NB4 (cell line): ENCODE measurements at regions not wholly inside any gene's neighbourhood (a gene's known extent, or its start where the extent isn't known, plus 50 kb on each side); places are given as distances from the start of the nearest gene placed in this dataset.
A peak's percentile ranks its signal among the peaks of the same experiment; 100 is the strongest.

Source experiments
- DNase-seq: peaks from one replicate; pipeline ENCODE4 v3.0.0; 2010; ENCODE audit warnings: low read depth
- H3K4me3 ChIP-seq: one replicate; pipeline ENCODE4 v1.5.1; 2011; ENCODE audit warnings: mild to moderate bottlenecking, low read depth, low read length, moderate library complexity
- CTCF ChIP-seq: IDR thresholded peaks from one replicate; pipeline ENCODE4 v1.5.1; 2012; ENCODE audit warnings: low read depth, low read length
- MYC ChIP-seq: IDR thresholded peaks from 2 replicates; pipeline ENCODE4 v1.6.1; 2011; ENCODE audit warnings: low read depth, low read length
- POLR2A ChIP-seq: IDR thresholded peaks from 2 replicates; pipeline ENCODE4 v1.6.1; 2011; ENCODE audit warnings: mild to moderate bottlenecking; ENCODE audit not compliant: insufficient read length; ENCODE audit errors: extremely low read depth
- TF ChIP-seq, protein P1 (sequence below): IDR thresholded peaks from 2 replicates; pipeline ENCODE4 v1.6.1; 2011; ENCODE audit warnings: low read depth, low read length

GRCh38 chr7:67857698-67858097 is 861.1 kb downstream of the TYW1 start:
- peak; percentile 73 for DNase-seq
- no peak for TF ChIP-seq POLR2A
- no peak for TF ChIP-seq CTCF
- no peak for TF ChIP-seq MYC
- TF ChIP-seq, protein P1, sequence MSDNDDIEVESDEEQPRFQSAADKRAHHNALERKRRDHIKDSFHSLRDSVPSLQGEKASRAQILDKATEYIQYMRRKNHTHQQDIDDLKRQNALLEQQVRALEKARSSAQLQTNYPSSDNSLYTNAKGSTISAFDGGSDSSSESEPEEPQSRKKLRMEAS, result no peak
- H3K4me3 ChIP-seq, result no peak overlapping the region

- no peak for DNase-seq
- TF ChIP-seq CTCF, result no peak
- no peak for TF ChIP-seq MYC
- TF ChIP-seq POLR2A, result no peak
- TF ChIP-seq, protein P1, result no peak
- no peak overlapping the region for H3K4me3 ChIP-seq
Measured at GRCh38 chr7:67858931-67859330, 862.3 kb downstream of the TYW1 start.

DNA sequence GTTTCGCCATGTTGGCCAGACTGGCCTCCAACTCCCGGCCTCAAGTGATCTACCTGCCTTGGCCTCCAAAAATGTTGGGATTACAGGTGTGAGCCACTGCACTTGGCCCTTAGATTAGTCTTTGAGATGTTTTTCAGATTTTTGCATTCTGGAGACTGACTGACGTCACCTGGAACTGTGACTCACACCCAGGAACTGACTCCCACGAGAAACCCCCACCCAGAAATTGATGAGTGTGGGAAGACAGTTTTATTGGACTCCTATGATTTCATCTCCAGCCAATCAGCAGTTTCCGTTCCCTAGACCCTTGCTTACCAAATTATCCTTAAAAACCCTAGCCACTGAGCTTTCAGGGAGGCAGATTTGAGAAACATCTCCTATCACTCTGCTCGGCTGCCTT is 867.3 kb downstream of the TYW1 start:
- TF ChIP-seq, protein P1, result no peak
- TF ChIP-seq MYC (no peak), POLR2A (no peak), CTCF (no peak)
- H3K4me3 ChIP-seq, result no peak overlapping the region
- DNase-seq, result no peak

GRCh38 chr7:67866054-67866453 is 869.4 kb downstream of the TYW1 start:
- H3K4me3 ChIP-seq, result no peak overlapping the region
- no peak for DNase-seq
- TF ChIP-seq POLR2A, result no peak
- TF ChIP-seq CTCF, result no peak
- no peak for TF ChIP-seq MYC
- TF ChIP-seq, protein P1, result no peak

- DNase-seq, result no peak
- no peak overlapping the region for H3K4me3 ChIP-seq
- no peak for TF ChIP-seq CTCF
- no peak for TF ChIP-seq POLR2A
- TF ChIP-seq, protein P1, result no peak
- no peak for TF ChIP-seq MYC
Measured at GRCh38 chr7:67866812-67867211, 870.2 kb downstream of the TYW1 start.

- H3K4me3 ChIP-seq, result no peak overlapping the region
- no peak for TF ChIP-seq POLR2A
- no peak for TF ChIP-seq CTCF
- TF ChIP-seq, protein P1, result no peak
- no peak for TF ChIP-seq MYC
- DNase-seq, result no peak
Measured at GRCh38 chr7:67870396-67870795, 873.8 kb downstream of the TYW1 start.
